Tibial artery (tissue), 4 donors: ENCODE measurements at regions not wholly inside any gene's neighbourhood (a gene's known extent, or its start where the extent isn't known, plus 50 kb on each side); places are given as distances from the start of the nearest gene placed in this dataset.

Experiments used
- DNase-seq, 2 donors: peaks; one replicate each; pipeline ENCODE4 v3.0.0-alpha.2; 2019
- H3K27ac ChIP-seq, 2 donors: fragments of 200-600 bp; sonication (generic) in 1 of 2; 1 replicate in 1 of 2; 2 replicates in 1 of 2; pipeline ENCODE4 v1.5.1; 2018 to 2019; ENCODE audit warnings: mild to moderate bottlenecking in 1 of 2
- H3K27me3 ChIP-seq, 2 donors: fragments of 200-600 bp; sonication (generic) in 1 of 2; one replicate each; pipeline versions ENCODE4 v1.5.1 to v1.6.0; 2016 to 2019
- H3K36me3 ChIP-seq, 3 donors: fragments of 200-600 bp; sonication (generic) in 2 of 3; one replicate each; pipeline ENCODE4 v1.5.1; 2016 to 2019; ENCODE audit warnings: mild to moderate bottlenecking in 2 of 3
- H3K4me1 ChIP-seq, 4 donors: fragments of 200-600 bp; sonication (generic) in 2 of 4; 1 replicate in 3 of 4; 2 replicates in 1 of 4; pipeline ENCODE4 v1.5.1; 2016 to 2019
- H3K4me3 ChIP-seq, 2 donors: fragments of 200-600 bp; sonication (generic) in 1 of 2; 1 replicate in 1 of 2; 2 replicates in 1 of 2; pipeline ENCODE4 v1.5.1; 2018 to 2019; ENCODE audit warnings: mild to moderate bottlenecking in 2 of 2
- H3K9me3 ChIP-seq, 3 donors: fragments of 200-600 bp; sonication (generic) in 1 of 3; one replicate each; pipeline ENCODE4 v1.5.1; 2016 to 2019
- CTCF ChIP-seq, 2 experiments: fragments of 200-600 bp in 1 of 2; fragments of 450-650 bp in 1 of 2; IDR thresholded peaks; one replicate each; pipeline ENCODE4 v1.5.1; 2017 to 2019; ENCODE audit warnings: antibody characterized with exemption in 2 of 2, mild to moderate bottlenecking in 1 of 2, moderate library complexity in 1 of 2
- intact Hi-C: fragments of 100-400 bp; cut with DNase I; formaldehyde crosslinking; loops from one replicate; pipeline ENCODE4 v1.15.0; 2023; ENCODE audit warnings: low total_unique reads

- intact Hi-C loops = no loop called here
- Histone ChIP-seq H3K36me3 (no peaks in the 10 kb centered on the region), H3K27me3 (no peaks in the 10 kb centered on the region), H3K4me1 (no peaks in the 10 kb centered on the region), H3K4me3 (no peak overlapping the region), H3K27ac (no peak overlapping the region), H3K9me3 (no peaks in the 10 kb centered on the region)
- no peak for DNase-seq
- no peak for TF ChIP-seq CTCF (IDR thresholded peaks at IDR 0.05)
These were observed 133.3 kb upstream of the MEX3C start for GRCh38 chr18:51330739-51331138.

- Histone ChIP-seq H3K36me3 (no peaks in the 10 kb centered on the region), H3K9me3 (no peaks in the 10 kb centered on the region), H3K4me1 (no peaks in the 10 kb centered on the region), H3K27me3 (no peaks in the 10 kb centered on the region), H3K4me3 (no peak overlapping the region), H3K27ac (no peak overlapping the region)
- DNase-seq = no peak
- TF ChIP-seq CTCF (IDR thresholded peaks at IDR 0.05) = no peak
- intact Hi-C loops = no loop called here
These were observed 139.9 kb upstream of the MEX3C start for GRCh38 chr18:51337406-51337805.

GRCh38 chr18:51339856-51340255 lies 142.4 kb upstream of the MEX3C start:
- intact Hi-C loops = no loop called here
- Histone ChIP-seq H3K27ac (no peak overlapping the region), H3K36me3 (no peaks in the 10 kb centered on the region), H3K4me1 (no peaks in the 10 kb centered on the region), H3K27me3 (no peaks in the 10 kb centered on the region), H3K4me3 (no peak overlapping the region), H3K9me3 (peaks cover 0 to under 1% (median 0%) of the 10 kb centered on the region in 3 donors)
- no peak for DNase-seq
- no peak for TF ChIP-seq CTCF (IDR thresholded peaks at IDR 0.05)

GRCh38 chr18:51340332-51340731 lies 142.9 kb upstream of the MEX3C start:
- peaks cover 0 to 3% (median 0%) of the 10 kb centered on the region in 3 donors for H3K9me3 ChIP-seq

GRCh38 chr18:51342815-51343214 lies 145.3 kb upstream of the MEX3C start:
- TF ChIP-seq CTCF (IDR thresholded peaks at IDR 0.05) = no peak
- Histone ChIP-seq H3K36me3 (no peaks in the 10 kb centered on the region), H3K27me3 (no peaks in the 10 kb centered on the region), H3K27ac (no peak overlapping the region), H3K4me3 (no peak overlapping the region), H3K9me3 (peaks cover 0 to 3% (median 0%) of the 10 kb centered on the region in 3 donors), H3K4me1 (no peaks in the 10 kb centered on the region)
- intact Hi-C loops = no loop called here
- no peak for DNase-seq

More at GRCh38 chr18:51340332-51340731, 142.9 kb upstream of the MEX3C start:
- Histone ChIP-seq H3K36me3 (no peaks in the 10 kb centered on the region), H3K4me3 (no peak overlapping the region), H3K27ac (no peak overlapping the region), H3K27me3 (no peaks in the 10 kb centered on the region), H3K4me1 (no peaks in the 10 kb centered on the region)
- no peak for DNase-seq
- TF ChIP-seq CTCF (IDR thresholded peaks at IDR 0.05) = no peak
- intact Hi-C loops = no loop called here

- no peaks in the 10 kb centered on the region for H3K27me3 ChIP-seq
- H3K4me3 ChIP-seq = no peak overlapping the region
- H3K4me1 ChIP-seq = no peaks in the 10 kb centered on the region
- TF ChIP-seq CTCF (IDR thresholded peaks at IDR 0.05) = no peak
- H3K9me3 ChIP-seq = peaks cover 0 to 3% (median 0%) of the 10 kb centered on the region in 3 donors
- no peak for DNase-seq
- H3K36me3 ChIP-seq = no peaks in the 10 kb centered on the region
- no peak overlapping the region for H3K27ac ChIP-seq
- intact Hi-C loops = no loop called here
These were observed 148.4 kb upstream of the MEX3C start for GRCh38 chr18:51345848-51346391.
